K562 (cell line): ENCODE measurements at regions not wholly inside any gene's neighbourhood (a gene's known extent, or its start where the extent isn't known, plus 50 kb on each side); places are given as distances from the start of the nearest gene placed in this dataset.

ENCODE experiments used
- ATAC-seq: fragments of 200-7000 bp; cut with Tn5 transposase; 3 replicates; pipeline ENCODE4 v1.9.1; 2020; ENCODE audit warnings: moderate library complexity
- BruUV-seq: library from RNA; stranded (reverse); fragments of 400-500 nt; replicated peaks from 2 replicates; lab custom pipeline; 2021; lab: Mats Ljungman, UMichigan
- CTCF ChIA-PET: fragments of 300-600 bp; formaldehyde crosslinking; extraction: SDS; loops from one replicate; lab custom pipeline; 2021; ENCODE audit warnings: low intra/inter-chr PET ratio; lab: Yijun Ruan, JAX
- POLR2A ChIA-PET: fragments of 300-600, 350-650 bp; sonication (Branson Sonifier 250); formaldehyde crosslinking; extraction: SDS; loops from one replicate; lab custom pipeline; 2021; ENCODE audit warnings: antibody characterized with exemption, inconsistent platforms; lab: Yijun Ruan, JAX
- DNase-seq, 4 experiments: peaks; one replicate each; pipeline versions ENCODE4 v3.0.0 to v3.0.0-alpha.2; 2011 to 2018; ENCODE audit warnings: low spot score in 3 of 4, mixed read lengths in 3 of 4; ENCODE audit errors: extremely low read depth in 1 of 4
- FAIRE-seq: peaks from 2 replicates; lab custom pipeline; 2011; peaks lifted over from hg19 to GRCh38; lab: Jason Lieb, UNC
- H2AFZ ChIP-seq: 2 replicates; pipeline ENCODE4 v1.6.0; 2011; ENCODE audit warnings: low read depth, low read length, control low read depth, inconsistent platforms
- H3K27ac ChIP-seq: fragments of 200-600 bp; 3 replicates; pipeline ENCODE4 v1.8.0; 2011; ENCODE audit warnings: low read depth, mild to moderate bottlenecking, control low read depth, inconsistent platforms, low read length, moderate library complexity, mixed read lengths; ENCODE audit errors: extremely low read depth
- H3K27me3 ChIP-seq, 2 experiments: fragments of 300-600 bp in 1 of 2; 2 replicates in 1 of 2; 3 replicates in 1 of 2; pipeline versions ENCODE4 v1.6.0 to v1.8.0; 2011; ENCODE audit warnings: inconsistent platforms in 2 of 2, low read length in 2 of 2, mild to moderate bottlenecking in 1 of 2, mixed read lengths in 1 of 2, moderate library complexity in 1 of 2; ENCODE audit not compliant: control insufficient read depth in 2 of 2, insufficient read depth in 2 of 2
- H3K36me3 ChIP-seq: fragments of 300-600 bp; 3 replicates; pipeline ENCODE4 v1.8.0; 2011; ENCODE audit warnings: mild to moderate bottlenecking, low read length, inconsistent platforms; ENCODE audit not compliant: control insufficient read depth, insufficient read depth
- H3K4me1 ChIP-seq, 2 experiments: fragments of 200-600 bp in 1 of 2; replicated peaks in 1 of 2; 2 replicates in 1 of 2; 3 replicates in 1 of 2; pipeline versions ENCODE4 v1.5.1 to v1.8.0; 2011; ENCODE audit warnings: inconsistent platforms in 2 of 2, low read length in 2 of 2, mild to moderate bottlenecking in 1 of 2, mixed read lengths in 1 of 2, moderate library complexity in 1 of 2; ENCODE audit not compliant: control insufficient read depth in 2 of 2, insufficient read depth in 2 of 2
- H3K4me2 ChIP-seq: 2 replicates; pipeline ENCODE4 v1.6.1; 2011; ENCODE audit warnings: low read length, control low read depth, inconsistent platforms, mixed read lengths; ENCODE audit not compliant: insufficient read depth
- H3K4me3 ChIP-seq: fragments of 200-600 bp; sonication (generic), shearing (Covaris generic); 2 replicates; pipeline ENCODE4 v1.5.1; 2016; ENCODE audit warnings: control low read depth, inconsistent platforms
- H3K79me2 ChIP-seq: fragments of 200-600 bp; 3 replicates; pipeline ENCODE4 v1.8.0; 2011; ENCODE audit warnings: low read length, inconsistent platforms; ENCODE audit not compliant: control insufficient read depth, insufficient read depth
- H3K9ac ChIP-seq, 2 experiments: 2 replicates each; pipeline versions ENCODE4 v1.6.0 to v1.6.1; 2011; ENCODE audit warnings: low read depth in 2 of 2, low read length in 2 of 2, control low read depth in 1 of 2, inconsistent platforms in 1 of 2, mild to moderate bottlenecking in 1 of 2, mixed read lengths in 1 of 2; ENCODE audit not compliant: insufficient read depth in 1 of 2
- H3K9me1 ChIP-seq: one replicate; pipeline ENCODE4 v1.6.0; 2011; ENCODE audit warnings: inconsistent platforms, mild to moderate bottlenecking, low read length, moderate library complexity; ENCODE audit not compliant: control insufficient read depth, insufficient read depth
- H3K9me3 ChIP-seq: replicated peaks from 2 replicates; pipeline ENCODE4 v1.5.1; 2011; ENCODE audit warnings: low read depth, low read length, inconsistent platforms; ENCODE audit not compliant: control insufficient read depth, insufficient read depth
- H4K20me1 ChIP-seq: replicated peaks from 2 replicates; pipeline ENCODE4 v1.6.1; 2011; ENCODE audit warnings: low read length, inconsistent platforms, mixed read lengths; ENCODE audit not compliant: control insufficient read depth, insufficient read depth
- CHAMP1 ChIP-seq: fragments of 450-650 bp; IDR thresholded peaks from 2 replicates; pipeline ENCODE4 v1.6.1; 2016; ENCODE audit warnings: mild to moderate bottlenecking
- MECOM ChIP-seq: fragments of 250-450 bp; sonication (Bioruptor Pico); IDR thresholded peaks from 2 replicates; pipeline ENCODE4 v1.8.0; 2022; ENCODE audit warnings: inconsistent platforms
- NFXL1 ChIP-seq: fragments of 450-650 bp; formaldehyde crosslinking; IDR thresholded peaks from 2 replicates; pipeline ENCODE4 v1.4.0; 2021; ENCODE audit warnings: mild to moderate bottlenecking
- NR4A1 ChIP-seq, 2 experiments: fragments of 250-450 bp in 1 of 2; fragments of 450-650 bp in 1 of 2; sonication (Bioruptor Pico) in 1 of 2; IDR thresholded peaks; 2 replicates each; pipeline versions ENCODE4 v1.4.0 to v1.6.1; 2016 to 2020; ENCODE audit warnings: mild to moderate bottlenecking in 2 of 2, missing compliant biosample characterization in 1 of 2, missing genetic modification characterization in 1 of 2, moderate library complexity in 1 of 2
- RAD51 ChIP-seq: fragments of 450-650 bp; IDR thresholded peaks from 2 replicates; pipeline ENCODE4 v1.7.1; 2016; ENCODE audit warnings: low read depth, mild to moderate bottlenecking, borderline replicate concordance
- SAP30 ChIP-seq: fragments of 200-600 bp; sonication (generic); IDR thresholded peaks from 2 replicates; pipeline ENCODE4 v1.6.1; 2012; ENCODE audit warnings: borderline replicate concordance, low read depth, mild to moderate bottlenecking, moderate library complexity, low read length, control low read depth, inconsistent platforms; ENCODE audit not compliant: insufficient read depth, poor library complexity, severe bottlenecking
- SMARCC2 ChIP-seq: fragments of 450-650 bp; IDR thresholded peaks from 2 replicates; pipeline ENCODE4 v1.6.1; 2017; ENCODE audit warnings: antibody characterized with exemption, moderate library complexity, mild to moderate bottlenecking, low read depth
- TBL1XR1 ChIP-seq, 2 experiments: IDR thresholded peaks; 2 replicates each; pipeline ENCODE4 v1.6.1; 2012; ENCODE audit warnings: improper control_type of control experiment in 2 of 2, low read length in 2 of 2, mild to moderate bottlenecking in 1 of 2
- ZKSCAN1 ChIP-seq: fragments of 150-350 bp; IDR thresholded peaks from 2 replicates; pipeline ENCODE4 v1.6.1; 2016; ENCODE audit warnings: low read depth, low read length
- ZNF644 ChIP-seq: fragments of 200-800 bp; sonication (Bioruptor generic); IDR thresholded peaks from 2 replicates; pipeline ENCODE4 v1.6.1; 2016; ENCODE audit warnings: low read depth, missing genetic modification characterization, missing compliant biosample characterization
- ZNF668 ChIP-seq: fragments of 250-450 bp; sonication (Bioruptor Pico); IDR thresholded peaks from 2 replicates; pipeline ENCODE4 v1.8.0; 2022; ENCODE audit warnings: mild to moderate bottlenecking, inconsistent platforms
- WGBS: fragments of 100-300 bp; shearing (Covaris generic); methylation state at CpG from one replicate; pipeline ENCODE4 v1.1.6; 2016; ENCODE audit warnings: low coverage, mixed read lengths; ENCODE audit not compliant: insufficient coverage; ENCODE audit errors: missing lambda C conversion rate; 5-methylcytosine and 5-hydroxymethylcytosine counted together
- in situ Hi-C: fragments of 300-500 bp; cut with MboI; formaldehyde crosslinking; loops from 4 replicates; pipeline ENCODE4 v1.15.0; 2018; ENCODE audit warnings: inconsistent platforms, mixed read lengths
- intact Hi-C: fragments of 100-400 bp; cut with micrococcal nuclease; formaldehyde crosslinking; loops from 2 replicates; pipeline ENCODE4 v1.14.2; 2022

GRCh38 chr3:182240474-182240873 is 528.7 kb downstream of the SOX2 start:
- H3K79me2 ChIP-seq = no peaks in the 10 kb centered on the region
- 10% methylated on average over 2 of the region's 2 CpGs for WGBS
- no peak for FAIRE-seq
- BruUV-seq = no TSS peak
- no peaks in the 10 kb centered on the region; a peak in 1 of 5 replicates for H3K4me1 ChIP-seq
- ChIA-PET POLR2A (no interaction called here), CTCF (no interaction called here)
- H2AFZ ChIP-seq = no peak overlapping the region
- H3K36me3 ChIP-seq = no peaks in the 10 kb centered on the region
- H3K9me1 ChIP-seq = no peaks in the 10 kb centered on the region
- H3K9me3 ChIP-seq = no peaks in the 10 kb centered on the region
- ATAC-seq = no peak
- no peak overlapping the region for H3K27ac ChIP-seq
- in situ Hi-C loops = no loop called here
- no peak for DNase-seq
- TF ChIP-seq SAP30 (no peak), ZKSCAN1 (no peak)
- no peaks in the 10 kb centered on the region for H4K20me1 ChIP-seq
- H3K4me2 ChIP-seq = no peak overlapping the region
- H3K4me3 ChIP-seq = no peak overlapping the region
- H3K9ac ChIP-seq = no peak overlapping the region
- intact Hi-C loops = no loop called here
- H3K27me3 ChIP-seq = no peaks in the 10 kb centered on the region

GRCh38 chr3:182241196-182241765 is 529.6 kb downstream of the SOX2 start:
- ChIA-PET CTCF (no interaction called here), POLR2A (interaction anchor here (0.6 kb wide), 1 partner anchor 405 kb away, joined by 3 read pairs; no protein-coding TSS in a partner anchor)
- no peaks in the 10 kb centered on the region; a peak in 1 of 5 replicates for H3K4me1 ChIP-seq
- no peak for FAIRE-seq
- intact Hi-C loops (no loop called here), in situ Hi-C loops (no loop called here)
- H2AFZ ChIP-seq = no peak overlapping the region
- H3K9me3 ChIP-seq = no peaks in the 10 kb centered on the region
- H4K20me1 ChIP-seq = no peaks in the 10 kb centered on the region
- no peak for ATAC-seq
- no peak overlapping the region for H3K4me2 ChIP-seq
- no peak overlapping the region for H3K9ac ChIP-seq
- TF ChIP-seq NR4A1 (CRISPR knock-in tag; IDR thresholded peaks at IDR 0.05) (no peak), NR4A1 (tag; IDR thresholded peaks at IDR 0.05) (no peak), ZNF668 (no peak), ZNF644 (tag) (no peak), NFXL1 (CRISPR knock-in tag) (no peak), MECOM (CRISPR knock-in tag) (no peak), TBL1XR1 (IDR thresholded peaks at IDR 0.05; ENCODE audit: low read length in 2 of 2) (no peak), RAD51 (no peak), SMARCC2 (no peak), CHAMP1 (no peak)
- no peak overlapping the region for H3K4me3 ChIP-seq
- H3K9me1 ChIP-seq = no peaks in the 10 kb centered on the region
- no peaks in the 10 kb centered on the region for H3K36me3 ChIP-seq
- no peaks in the 10 kb centered on the region for H3K27me3 ChIP-seq
- no peaks in the 10 kb centered on the region for H3K79me2 ChIP-seq
- no peak overlapping the region for H3K27ac ChIP-seq
- WGBS = 45% methylated on average over 8 of the region's 8 CpGs
- no peak for DNase-seq
- BruUV-seq = no TSS peak
